OCI-LY7 (cell line): ENCODE measurements at regions not wholly inside any gene's neighbourhood (a gene's known extent, or its start where the extent isn't known, plus 50 kb on each side); places are given as distances from the start of the nearest gene placed in this dataset.
"Not testable (repeated sequence)": the region's sequence is repeated elsewhere in the genome, so short reads cannot be mapped to it uniquely, and the experiment has no call there.

Source experiments
- CTCF ChIP-seq: fragments of 200-600 bp; sonication (generic); conservative IDR thresholded peaks from 2 replicates; pipeline ENCODE4 v1.5.1; 2014; ENCODE audit warnings: mild to moderate bottlenecking, antibody characterized with exemption, low read length, moderate library complexity, mixed read lengths
- EZH2phosphoT487 ChIP-seq: fragments of 200-600 bp; sonication (generic); IDR thresholded peaks from 2 replicates; pipeline ENCODE4 v1.6.1; 2018; ENCODE audit warnings: low read depth, borderline replicate concordance, mild to moderate bottlenecking, mixed run types, antibody characterized with exemption, low read length, moderate library complexity, mixed read lengths

DNA sequence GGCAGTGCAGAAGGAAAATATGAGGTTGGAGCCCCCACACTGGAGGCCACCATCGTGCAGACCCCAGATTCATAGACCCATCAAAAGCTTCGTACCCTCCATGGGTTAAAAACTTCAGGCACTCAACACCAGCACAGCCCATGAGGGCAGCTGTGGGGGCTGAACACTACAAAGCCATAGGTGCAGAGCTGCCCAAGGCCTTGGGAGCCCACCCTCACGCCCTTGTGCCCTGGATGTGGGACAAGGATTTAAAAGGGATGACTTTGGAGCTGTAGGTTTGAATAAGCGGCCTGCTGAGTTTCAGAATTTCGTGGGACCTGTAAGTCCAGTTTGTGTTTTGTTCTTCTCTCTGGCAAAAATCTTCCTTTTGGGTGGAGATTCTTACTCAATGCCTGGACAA lies 747.6 kb downstream of the SPATA31A6 start:
- TF ChIP-seq CTCF, EZH2phosphoT487: not testable (repeated sequence)
